ENCODE measurements at regions not wholly inside any gene's neighbourhood (a gene's known extent, or its start where the extent isn't known, plus 50 kb on each side); places are given as distances from the start of the nearest gene placed in this dataset.

DNA sequence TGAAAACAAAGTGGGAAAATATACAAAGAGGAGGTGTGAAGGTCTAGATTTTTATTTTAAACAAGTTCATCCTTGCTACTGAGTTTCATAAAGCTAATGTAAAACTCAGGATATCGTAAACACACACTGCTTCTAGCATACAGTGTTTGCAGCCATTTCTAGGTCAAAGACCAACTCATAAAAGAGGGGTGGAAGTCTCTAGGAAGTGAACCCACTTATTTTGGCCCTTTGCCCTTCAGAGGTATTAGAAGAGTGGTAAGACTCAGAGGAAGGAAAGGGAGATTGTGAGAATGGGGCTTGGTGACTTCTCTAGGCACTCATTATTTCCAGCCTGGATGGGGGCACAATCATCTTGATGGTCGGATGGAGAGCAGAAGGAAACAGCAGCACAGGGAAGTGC is 91.2 kb downstream of the TNFSF18 start:
- TF ChIP-seq TCF7L2 (IDR thresholded peaks at IDR 0.05; ENCODE audit: borderline replicate concordance, extremely low read depth, insufficient read depth, insufficient read length) (no peak), ELF1 (IDR thresholded peaks at IDR 0.05; ENCODE audit: borderline replicate concordance, low read depth) (no peak), SRF (IDR thresholded peaks at IDR 0.05; ENCODE audit: low read depth) (no peak), RAD21 (IDR thresholded peaks at IDR 0.05; ENCODE audit: low read depth) (no peak)
- TF ChIP-seq, protein P1, sequence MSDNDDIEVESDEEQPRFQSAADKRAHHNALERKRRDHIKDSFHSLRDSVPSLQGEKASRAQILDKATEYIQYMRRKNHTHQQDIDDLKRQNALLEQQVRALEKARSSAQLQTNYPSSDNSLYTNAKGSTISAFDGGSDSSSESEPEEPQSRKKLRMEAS (IDR thresholded peaks at IDR 0.05): no peak
- TF ChIP-seq, protein P2, sequence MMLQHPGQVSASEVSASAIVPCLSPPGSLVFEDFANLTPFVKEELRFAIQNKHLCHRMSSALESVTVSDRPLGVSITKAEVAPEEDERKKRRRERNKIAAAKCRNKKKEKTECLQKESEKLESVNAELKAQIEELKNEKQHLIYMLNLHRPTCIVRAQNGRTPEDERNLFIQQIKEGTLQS (IDR thresholded peaks at IDR 0.05): 0 out of 2 replicates have a peak, but pooled peaks have one; percentile 5
- DNase-seq (ENCODE audit: low read depth, low spot score) (no peak), ATAC-seq (no peak)
- POLR2A ChIA-PET: no interaction called here
- RAD21 ChIA-PET (ENCODE audit: low non-redundant PET in 1 of 2, low total read pairs in 2 of 2, uncharacterized antibody in 2 of 2, unreplicated experiment in 2 of 2): no interaction called here
- BruUV-seq (replicated peaks): no TSS peak
- intact Hi-C loops (cut with micrococcal nuclease): no loop called here
- H3K4me3 ChIP-seq (replicated peaks in 1 of 2; ENCODE audit: low read depth in 1 of 2, low read length in 2 of 2): no peak overlapping the region
- H3K4me1 ChIP-seq (ENCODE audit: control insufficient read depth in 1 of 2, insufficient read depth in 2 of 2, low read length in 2 of 2): no peaks in the 10 kb centered on the region; a peak in 1 of 4 replicates
- no peaks in the 10 kb centered on the region for H3K36me3 ChIP-seq (ENCODE audit: control insufficient read depth in 1 of 2, insufficient read depth in 2 of 2, low read length in 2 of 2)
- H4K20me1 ChIP-seq (ENCODE audit: insufficient read depth): no peaks in the 10 kb centered on the region
- no peak overlapping the region for H3K4me2 ChIP-seq (ENCODE audit: low read length)
- no peak overlapping the region for H3K9ac ChIP-seq (ENCODE audit: low read length)
- H3K27me3 ChIP-seq (ENCODE audit: insufficient read depth, low read length): no peaks in the 10 kb centered on the region
- no peak overlapping the region for H2AFZ ChIP-seq (ENCODE audit: low read depth, low read length, poor library complexity, severe bottlenecking)
- no peaks in the 10 kb centered on the region for H3K9me2 ChIP-seq (ENCODE audit: insufficient read depth)
- peaks cover 0 to 4% of the 10 kb centered on the region in 2 experiments; a peak in 1 of 4 replicates for H3K9me3 ChIP-seq (ENCODE audit: control insufficient read depth in 1 of 2, insufficient read depth in 1 of 2, low read depth in 1 of 2, low read length in 2 of 2)
- CTCF ChIA-PET: interaction anchor here (0.7 kb wide), 1 partner anchor 302 kb away, joined by 3 read pairs; no protein-coding TSS in a partner anchor
- no peaks in the 10 kb centered on the region for H3K79me2 ChIP-seq (ENCODE audit: insufficient read depth, low read length)
- H3K27ac ChIP-seq (ENCODE audit: low read depth, low read length): no peak overlapping the region

DNA sequence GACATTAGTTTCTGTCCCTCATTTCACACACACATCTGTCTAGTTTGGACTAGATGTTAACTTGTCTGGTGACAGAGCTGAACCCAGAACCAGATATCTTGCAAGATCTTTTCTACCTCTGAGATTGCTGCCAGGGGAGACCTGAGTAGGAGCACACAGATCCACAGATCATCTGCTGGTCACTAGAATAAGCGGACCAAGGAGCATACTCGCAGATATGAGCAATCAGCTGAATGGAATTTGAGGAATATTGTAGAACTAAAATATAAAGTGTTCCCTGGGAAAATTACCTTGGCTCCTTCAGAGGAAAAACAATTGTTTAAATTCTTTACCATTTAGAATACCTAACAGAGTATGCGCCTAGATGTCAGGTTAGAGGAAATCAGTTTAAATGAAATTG is 90.7 kb downstream of the TNFSF18 start:
- intact Hi-C loops (cut with micrococcal nuclease): no loop called here
- Histone ChIP-seq H3K4me2 (ENCODE audit: low read length) (no peak overlapping the region), H3K4me1 (ENCODE audit: control insufficient read depth in 1 of 2, insufficient read depth in 2 of 2, low read length in 2 of 2) (no peaks in the 10 kb centered on the region; a peak in 1 of 4 replicates), H3K36me3 (ENCODE audit: control insufficient read depth in 1 of 2, insufficient read depth in 2 of 2, low read length in 2 of 2) (no peaks in the 10 kb centered on the region), H3K9ac (ENCODE audit: low read length) (no peak overlapping the region), H3K9me3 (ENCODE audit: control insufficient read depth in 1 of 2, insufficient read depth in 1 of 2, low read depth in 1 of 2, low read length in 2 of 2) (peaks cover 0 to 4% of the 10 kb centered on the region in 2 experiments; a peak in 1 of 4 replicates), H4K20me1 (ENCODE audit: insufficient read depth) (no peaks in the 10 kb centered on the region), H2AFZ (ENCODE audit: low read depth, low read length, poor library complexity, severe bottlenecking) (no peak overlapping the region), H3K9me2 (ENCODE audit: insufficient read depth) (no peaks in the 10 kb centered on the region), H3K79me2 (ENCODE audit: insufficient read depth, low read length) (no peaks in the 10 kb centered on the region), H3K27ac (ENCODE audit: low read depth, low read length) (no peak overlapping the region), H3K27me3 (ENCODE audit: insufficient read depth, low read length) (no peaks in the 10 kb centered on the region), H3K4me3 (replicated peaks in 1 of 2; ENCODE audit: low read depth in 1 of 2, low read length in 2 of 2) (no peak overlapping the region)
- TF ChIP-seq EZH2 (IDR thresholded peaks at IDR 0.05) (no peak), YY1 (IDR thresholded peaks at IDR 0.05; ENCODE audit: extremely low read depth, insufficient replicate concordance, low read depth, low read length) (no peak), ZNF274 (IDR thresholded peaks at IDR 0.05; ENCODE audit: low read depth, low read length) (no peak), CEBPB (IDR thresholded peaks at IDR 0.05; ENCODE audit: low read depth) (no peak), EZH2phosphoT487 (IDR thresholded peaks at IDR 0.05; ENCODE audit: borderline replicate concordance) (no peak), SIN3A (IDR thresholded peaks at IDR 0.05; ENCODE audit: low read depth) (no peak), TCF7L2 (IDR thresholded peaks at IDR 0.05; ENCODE audit: borderline replicate concordance, extremely low read depth, insufficient read depth, insufficient read length) (no peak), CBX3 (IDR thresholded peaks at IDR 0.05; ENCODE audit: low read depth) (no peak), ELF1 (IDR thresholded peaks at IDR 0.05; ENCODE audit: borderline replicate concordance, low read depth) (no peak), RAD21 (IDR thresholded peaks at IDR 0.05; ENCODE audit: low read depth) (no peak), FOSL1 (IDR thresholded peaks at IDR 0.05; ENCODE audit: low read depth) (no peak), POLR2AphosphoS5 (IDR thresholded peaks at IDR 0.05; ENCODE audit: low read depth, low read length) (no peak), ZFX (IDR thresholded peaks at IDR 0.05) (no peak), SRF (IDR thresholded peaks at IDR 0.05; ENCODE audit: low read depth) (no peak)
- TF ChIP-seq, protein P3, sequence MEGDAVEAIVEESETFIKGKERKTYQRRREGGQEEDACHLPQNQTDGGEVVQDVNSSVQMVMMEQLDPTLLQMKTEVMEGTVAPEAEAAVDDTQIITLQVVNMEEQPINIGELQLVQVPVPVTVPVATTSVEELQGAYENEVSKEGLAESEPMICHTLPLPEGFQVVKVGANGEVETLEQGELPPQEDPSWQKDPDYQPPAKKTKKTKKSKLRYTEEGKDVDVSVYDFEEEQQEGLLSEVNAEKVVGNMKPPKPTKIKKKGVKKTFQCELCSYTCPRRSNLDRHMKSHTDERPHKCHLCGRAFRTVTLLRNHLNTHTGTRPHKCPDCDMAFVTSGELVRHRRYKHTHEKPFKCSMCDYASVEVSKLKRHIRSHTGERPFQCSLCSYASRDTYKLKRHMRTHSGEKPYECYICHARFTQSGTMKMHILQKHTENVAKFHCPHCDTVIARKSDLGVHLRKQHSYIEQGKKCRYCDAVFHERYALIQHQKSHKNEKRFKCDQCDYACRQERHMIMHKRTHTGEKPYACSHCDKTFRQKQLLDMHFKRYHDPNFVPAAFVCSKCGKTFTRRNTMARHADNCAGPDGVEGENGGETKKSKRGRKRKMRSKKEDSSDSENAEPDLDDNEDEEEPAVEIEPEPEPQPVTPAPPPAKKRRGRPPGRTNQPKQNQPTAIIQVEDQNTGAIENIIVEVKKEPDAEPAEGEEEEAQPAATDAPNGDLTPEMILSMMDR (IDR thresholded peaks at IDR 0.05 in 2 of 3, conservative IDR thresholded peaks at IDR 0.05 in 1 of 3; ENCODE audit: borderline replicate concordance in 1 of 3, insufficient read depth in 1 of 3, low read depth in 2 of 3, low read length in 2 of 3): no peak
- TF ChIP-seq, protein P2 (IDR thresholded peaks at IDR 0.05): no peak
- RAD21 ChIA-PET (ENCODE audit: low non-redundant PET in 1 of 2, low total read pairs in 2 of 2, uncharacterized antibody in 2 of 2, unreplicated experiment in 2 of 2): no interaction called here
- no TSS peak for BruUV-seq (replicated peaks)
- CTCF ChIA-PET: no interaction called here
- ATAC-seq: no peak; the same call in 1 of the 2 replicates
- no peak for DNase-seq (ENCODE audit: low read depth, low spot score)
- POLR2A ChIA-PET: no interaction called here
